NCI-H2227 treated with DMSO at 0.1 percent for 48 hours (cell line): ENCODE measurements at regions not wholly inside any gene's neighbourhood (a gene's known extent, or its start where the extent isn't known, plus 50 kb on each side); places are given as distances from the start of the nearest gene placed in this dataset.

ENCODE experiments used
- DNase-seq: peaks from one replicate; lab custom pipeline; 2025; lab: John Stamatoyannopoulos, UW

- no peak for DNase-seq
Observed at GRCh38 chr14:49464885-49465284, 121.3 kb downstream of the RPS29 start.

- no peak for DNase-seq
Observed at GRCh38 chr14:49463146-49463545, 123.0 kb downstream of the RPS29 start.

- DNase-seq = no peak
Observed at GRCh38 chr14:49461529-49462401, 124.4 kb downstream of the RPS29 start.

GRCh38 chr14:49460662-49461061, 125.5 kb downstream of the RPS29 start:
- DNase-seq = no peak

- DNase-seq = no peak
Observed at GRCh38 chr14:49456589-49456988, 129.6 kb downstream of the RPS29 start.

GRCh38 chr14:49451938-49452337, 134.2 kb downstream of the RPS29 start:
- DNase-seq = no peak

- DNase-seq = no peak
Observed at GRCh38 chr14:49449749-49450148, 136.4 kb downstream of the RPS29 start.

GRCh38 chr14:49447540-49448107, 138.6 kb downstream of the RPS29 start:
- no peak for DNase-seq

GRCh38 chr14:49446801-49447200, 139.4 kb downstream of the RPS29 start:
- no peak for DNase-seq

GRCh38 chr14:49438256-49438770, 147.9 kb downstream of the RPS29 start:
- no peak for DNase-seq

- DNase-seq = no peak
Observed at GRCh38 chr14:49428076-49428475, 158.1 kb downstream of the RPS29 start.

GRCh38 chr14:49427117-49427516, 159.1 kb downstream of the RPS29 start:
- DNase-seq = no peak

GRCh38 chr14:49425921-49426320, 160.3 kb downstream of the RPS29 start:
- no peak for DNase-seq

GRCh38 chr14:49424436-49425331, 161.5 kb downstream of the RPS29 start:
- DNase-seq = no peak

- no peak for DNase-seq
Observed at GRCh38 chr14:49420201-49420600, 166.0 kb downstream of the RPS29 start.

GRCh38 chr14:49418789-49419188, 167.4 kb downstream of the RPS29 start:
- DNase-seq = no peak

GRCh38 chr14:49417790-49418189, 168.4 kb downstream of the RPS29 start:
- DNase-seq = no peak

- DNase-seq = no peak
Observed at GRCh38 chr14:49408187-49408933, 177.8 kb downstream of the RPS29 start.

GRCh38 chr14:49405291-49405690, 180.9 kb downstream of the RPS29 start:
- DNase-seq = no peak

- no peak for DNase-seq
Observed at GRCh38 chr14:49401373-49401772, 184.8 kb downstream of the RPS29 start.

GRCh38 chr14:49396801-49397200, 189.4 kb downstream of the RPS29 start:
- no peak for DNase-seq

GRCh38 chr14:49381778-49382177, 204.4 kb downstream of the RPS29 start:
- DNase-seq = no peak
